ENCODE measurements at regions not wholly inside any gene's neighbourhood (a gene's known extent, or its start where the extent isn't known, plus 50 kb on each side); places are given as distances from the start of the nearest gene placed in this dataset.

- TF ChIP-seq, protein P1, sequence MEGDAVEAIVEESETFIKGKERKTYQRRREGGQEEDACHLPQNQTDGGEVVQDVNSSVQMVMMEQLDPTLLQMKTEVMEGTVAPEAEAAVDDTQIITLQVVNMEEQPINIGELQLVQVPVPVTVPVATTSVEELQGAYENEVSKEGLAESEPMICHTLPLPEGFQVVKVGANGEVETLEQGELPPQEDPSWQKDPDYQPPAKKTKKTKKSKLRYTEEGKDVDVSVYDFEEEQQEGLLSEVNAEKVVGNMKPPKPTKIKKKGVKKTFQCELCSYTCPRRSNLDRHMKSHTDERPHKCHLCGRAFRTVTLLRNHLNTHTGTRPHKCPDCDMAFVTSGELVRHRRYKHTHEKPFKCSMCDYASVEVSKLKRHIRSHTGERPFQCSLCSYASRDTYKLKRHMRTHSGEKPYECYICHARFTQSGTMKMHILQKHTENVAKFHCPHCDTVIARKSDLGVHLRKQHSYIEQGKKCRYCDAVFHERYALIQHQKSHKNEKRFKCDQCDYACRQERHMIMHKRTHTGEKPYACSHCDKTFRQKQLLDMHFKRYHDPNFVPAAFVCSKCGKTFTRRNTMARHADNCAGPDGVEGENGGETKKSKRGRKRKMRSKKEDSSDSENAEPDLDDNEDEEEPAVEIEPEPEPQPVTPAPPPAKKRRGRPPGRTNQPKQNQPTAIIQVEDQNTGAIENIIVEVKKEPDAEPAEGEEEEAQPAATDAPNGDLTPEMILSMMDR (IDR thresholded peaks at IDR 0.05): no peak
- Histone ChIP-seq H3K9me3 (no peaks in the 10 kb centered on the region), H3K27ac (no peak overlapping the region), H3K36me3 (no peaks in the 10 kb centered on the region), H3K4me1 (no peaks in the 10 kb centered on the region), H3K27me3 (peaks cover 0 to 24% of the 10 kb centered on the region in 2 donors), H3K4me3 (no peak overlapping the region)
- intact Hi-C loops (cut with DNase I): no loop called here
- no peak for DNase-seq
- no peak for ATAC-seq
These were observed 70.6 kb upstream of the PTPN3 start for GRCh38 chr9:109568568-109569210.

DNA sequence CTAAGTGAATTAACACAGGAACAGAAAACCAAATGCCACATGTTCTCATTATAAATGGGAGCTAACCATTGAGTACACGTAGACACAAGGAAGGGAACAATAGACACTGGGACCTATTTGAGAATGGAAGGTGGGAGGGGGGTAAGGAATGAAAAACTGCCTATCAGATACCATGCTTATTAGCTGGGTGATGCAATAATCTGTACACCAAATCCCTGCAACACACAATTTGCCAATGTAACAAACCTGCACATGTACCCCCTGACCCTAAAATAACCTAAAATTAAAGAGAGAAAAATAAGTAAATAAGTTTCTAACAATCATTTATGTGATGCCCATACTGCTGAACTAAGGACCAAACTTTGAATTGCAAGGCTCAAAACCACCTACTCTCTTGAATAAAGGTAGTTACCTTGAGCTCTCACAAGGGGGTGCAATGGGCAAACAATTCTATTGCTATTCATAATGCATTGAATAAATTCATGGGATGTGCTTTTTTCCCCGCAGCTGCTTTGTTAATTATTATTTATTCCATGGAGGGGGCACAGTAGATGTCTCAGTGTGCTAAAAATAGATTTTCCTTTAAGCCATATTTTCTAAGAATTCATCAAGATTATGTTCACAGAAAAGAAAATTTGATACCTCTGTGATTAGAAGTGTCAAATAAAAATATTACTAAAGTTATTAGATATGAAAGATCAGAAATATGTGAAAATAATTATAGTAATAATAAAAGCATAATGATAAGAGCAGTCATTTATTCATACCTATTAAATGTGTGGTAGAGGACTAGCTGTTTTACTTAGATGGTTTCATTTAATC, 76.2 kb upstream of the PTPN3 start:
- DNase-seq: peak in 2 of 4 donors; percentile 55 to 78
- intact Hi-C loops (cut with DNase I): loop anchor here in 1 of 2 donors (10.0 kb wide), 1 partner anchor 241 kb away; no protein-coding TSS in a partner anchor

DNA sequence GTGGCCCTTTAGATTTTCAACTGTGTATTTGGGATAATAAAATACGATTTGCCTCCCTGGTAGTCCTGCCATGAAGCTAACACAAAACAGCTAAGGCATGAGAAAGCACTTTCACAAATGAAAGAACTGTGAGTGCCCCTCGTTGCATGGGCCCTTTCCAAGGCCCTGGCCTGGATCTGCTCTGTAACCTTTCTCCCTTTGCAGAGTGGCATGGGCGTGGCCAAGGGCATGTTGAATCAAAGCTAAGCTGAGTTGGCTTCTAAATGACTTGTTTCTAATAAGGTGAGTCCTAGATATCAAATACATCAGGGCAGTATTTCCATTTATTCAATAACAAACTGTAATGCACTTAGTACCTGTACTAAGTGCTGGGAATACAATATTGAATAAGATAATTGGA, 78.7 kb upstream of the PTPN3 start:
- intact Hi-C loops (cut with DNase I): loop anchor here in 1 of 2 donors (10.0 kb wide), 1 partner anchor 238 kb away; no protein-coding TSS in a partner anchor

More for the DNA sequence above, 76.2 kb upstream of the PTPN3 start:
- TF ChIP-seq, protein P1 (IDR thresholded peaks at IDR 0.05): peak; percentile 43 to 50
- no peaks in the 10 kb centered on the region for H3K27me3 ChIP-seq
- H3K36me3 ChIP-seq: no peaks in the 10 kb centered on the region
- H3K27ac ChIP-seq: no peak overlapping the region
- peak; percentile 90 for ATAC-seq
- no peak overlapping the region for H3K4me3 ChIP-seq
- H3K4me1 ChIP-seq: no peaks in the 10 kb centered on the region
- H3K9me3 ChIP-seq: no peaks in the 10 kb centered on the region

GRCh38 chr9:109579191-109579948, 81.3 kb upstream of the PTPN3 start:
- intact Hi-C loops (cut with DNase I): loop anchor here in 1 of 2 donors (10.0 kb wide), 1 partner anchor 235 kb away; no protein-coding TSS in a partner anchor
- ATAC-seq: peak; percentile 68
- TF ChIP-seq, protein P1 (IDR thresholded peaks at IDR 0.05): no peak

More for the DNA sequence above, 78.7 kb upstream of the PTPN3 start:
- no peak overlapping the region for H3K27ac ChIP-seq
- ATAC-seq: no peak
- no peak overlapping the region for H3K4me3 ChIP-seq
- H3K27me3 ChIP-seq: no peaks in the 10 kb centered on the region
- no peaks in the 10 kb centered on the region for H3K36me3 ChIP-seq
- DNase-seq: peak in 1 of 4 donors; percentile 49
- H3K4me1 ChIP-seq: no peaks in the 10 kb centered on the region
- H3K9me3 ChIP-seq: no peaks in the 10 kb centered on the region
- TF ChIP-seq, protein P1 (IDR thresholded peaks at IDR 0.05): no peak

More at GRCh38 chr9:109579191-109579948, 81.3 kb upstream of the PTPN3 start:
- DNase-seq: no peak
- Histone ChIP-seq H3K36me3 (no peaks in the 10 kb centered on the region), H3K4me3 (no peak overlapping the region), H3K27ac (no peak overlapping the region), H3K4me1 (no peaks in the 10 kb centered on the region), H3K27me3 (no peaks in the 10 kb centered on the region), H3K9me3 (no peaks in the 10 kb centered on the region)
